GM19372 (cell line): ENCODE measurements at regions not wholly inside any gene's neighbourhood (a gene's known extent, or its start where the extent isn't known, plus 50 kb on each side); places are given as distances from the start of the nearest gene placed in this dataset.

Source experiments
- ATAC-seq: cut with Tn5 transposase; IDR thresholded peaks from one replicate; pipeline ENCODE4 v1.9.1; 2021; ENCODE audit warnings: mild to moderate bottlenecking, low read depth, moderate library complexity; ENCODE audit not compliant: unreplicated experiment

DNA sequence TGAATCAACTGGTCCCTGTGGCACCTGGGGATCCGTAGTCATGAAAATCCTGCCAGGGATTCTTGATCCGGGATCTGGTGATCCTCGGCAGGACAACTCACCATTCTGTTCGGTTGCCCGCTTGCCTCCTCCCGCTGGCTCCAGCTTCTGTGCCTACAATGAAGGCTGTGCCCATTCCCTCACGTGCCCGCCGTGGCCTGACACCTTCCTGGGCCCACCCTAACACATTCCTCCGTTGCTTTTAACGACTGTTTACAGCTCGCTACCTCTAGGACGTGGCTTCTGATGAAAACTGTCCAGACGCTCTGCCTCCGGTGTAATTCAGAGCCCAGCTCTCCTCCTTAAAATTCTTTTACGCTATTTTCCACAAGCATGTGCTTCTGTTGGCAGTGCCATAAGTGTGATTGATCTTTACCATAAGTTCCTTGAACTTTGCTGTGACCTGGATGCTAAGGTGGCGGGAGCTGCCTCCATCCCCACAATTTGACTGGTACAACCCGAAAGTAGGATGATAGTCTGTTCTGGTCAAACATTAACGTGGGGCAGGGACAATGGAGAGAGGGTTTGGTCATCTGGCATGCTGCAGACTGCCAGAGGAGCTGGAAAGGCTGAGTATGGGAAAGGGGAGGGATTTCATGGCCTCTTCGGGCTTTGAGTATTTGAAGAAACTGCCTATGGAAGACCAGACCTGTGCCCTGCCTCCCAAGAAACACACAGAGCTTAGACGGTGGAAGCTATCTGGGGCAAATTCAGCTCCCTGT lies 206.8 kb upstream of the TNP1 start:
- ATAC-seq: no peak

DNA sequence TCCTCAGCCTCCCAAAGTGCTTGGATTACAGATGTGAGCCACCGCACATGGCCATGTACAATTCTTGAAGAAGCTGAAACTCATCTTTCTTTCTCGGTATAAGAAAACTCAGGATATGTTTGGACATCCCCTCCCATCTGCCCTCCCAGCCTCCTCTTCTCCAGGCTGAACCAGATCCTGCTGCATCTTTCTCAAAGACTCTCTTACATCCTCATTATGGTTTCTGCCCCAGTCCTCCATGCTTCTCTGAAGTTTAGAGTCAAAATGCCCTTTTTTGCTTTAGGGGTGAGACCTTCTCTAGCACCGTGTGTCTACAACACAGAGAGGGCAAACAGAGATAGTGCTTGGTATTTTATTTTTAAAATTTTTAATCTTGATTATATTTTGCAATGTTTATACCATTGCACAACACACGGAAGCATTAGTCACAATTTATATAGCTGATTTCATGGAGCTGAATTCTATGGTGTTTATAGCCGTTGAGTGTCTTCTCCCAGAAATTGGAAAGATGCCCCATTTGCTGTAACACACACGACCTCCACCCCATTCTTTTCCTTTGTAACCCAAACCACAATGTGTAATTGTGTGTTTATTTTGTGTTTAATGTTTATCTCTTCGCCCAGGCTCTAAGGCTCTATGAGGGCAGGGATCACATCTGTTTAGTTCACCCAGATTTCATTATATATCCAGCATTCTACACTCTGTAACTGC lies 206.0 kb upstream of the TNP1 start:
- ATAC-seq: no peak

DNA sequence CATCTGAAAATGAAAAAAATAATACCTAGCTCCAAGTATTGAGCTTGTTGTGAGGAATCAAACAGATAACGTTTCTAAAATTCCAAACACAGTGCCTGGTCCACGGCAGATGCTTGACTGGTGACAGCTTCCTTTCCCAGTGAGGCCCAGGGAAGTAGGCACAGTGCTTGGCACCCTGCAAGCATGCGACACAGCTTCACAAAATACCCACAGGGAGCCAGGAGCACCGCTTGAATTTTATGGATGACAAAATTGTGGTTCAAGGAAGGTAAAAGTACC lies 205.1 kb upstream of the TNP1 start:
- ATAC-seq: no peak

DNA sequence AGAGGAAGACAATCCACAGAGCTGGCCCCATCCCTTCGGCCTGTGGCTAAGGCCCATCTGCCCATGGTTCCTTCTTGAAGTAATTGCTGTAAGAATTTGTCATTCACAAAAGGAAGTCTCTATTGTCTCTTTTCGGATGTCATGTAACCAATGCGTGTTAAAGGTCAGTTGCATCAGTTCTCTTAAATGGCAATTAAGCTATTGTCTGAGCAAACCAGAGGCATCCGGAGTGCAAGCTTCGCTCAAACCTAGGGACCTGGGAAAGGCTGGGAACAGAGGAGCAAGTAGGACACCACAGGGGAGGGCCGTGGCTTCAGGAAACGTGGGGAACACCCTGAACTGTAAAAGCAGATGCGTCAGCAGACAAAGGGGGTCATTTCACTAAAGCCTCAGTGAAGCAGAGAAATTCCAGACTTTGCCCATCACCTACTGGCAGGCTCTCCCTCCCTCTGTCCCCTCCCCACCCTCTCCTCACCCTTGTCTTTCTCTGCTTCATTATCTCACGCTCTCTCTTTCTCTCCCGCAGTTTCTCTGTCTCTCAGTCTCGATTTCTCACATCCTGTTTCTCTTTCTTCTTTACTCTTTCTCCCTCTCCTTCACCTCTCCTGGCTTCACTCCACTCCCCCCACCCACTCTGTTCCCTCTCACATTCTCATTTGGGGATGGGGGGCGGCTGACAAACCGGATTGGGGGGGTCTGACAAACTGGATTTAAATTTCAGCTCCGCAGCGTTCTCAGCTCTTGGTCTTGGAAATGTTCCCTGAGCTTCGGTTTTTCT lies 204.6 kb upstream of the TNP1 start:
- ATAC-seq: no peak

DNA sequence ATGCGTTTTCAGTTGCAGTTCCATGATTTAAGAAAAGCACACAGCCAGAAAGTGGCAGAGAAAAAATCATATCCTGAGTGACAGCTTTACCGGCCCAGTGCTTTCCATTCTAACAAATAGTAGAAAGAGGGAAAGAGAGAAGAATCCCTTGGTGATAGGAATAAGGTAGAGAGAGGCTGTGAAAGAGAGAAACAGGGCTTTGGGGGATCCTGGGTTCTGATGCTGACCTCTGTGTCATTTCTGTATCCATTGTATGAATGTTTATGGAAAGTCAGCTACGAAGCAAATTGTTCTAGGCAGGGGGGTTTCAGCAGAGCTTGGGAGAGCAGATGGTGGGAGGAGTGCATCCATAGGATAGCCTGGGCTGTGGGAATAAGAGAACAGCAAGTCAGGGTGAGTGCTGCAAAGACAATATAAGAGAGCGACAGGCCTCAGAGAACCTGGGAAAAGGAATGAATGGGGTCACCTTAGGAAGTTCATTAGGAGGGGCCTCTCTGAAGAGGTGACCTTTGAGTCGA lies 203.4 kb upstream of the TNP1 start:
- no peak for ATAC-seq

DNA sequence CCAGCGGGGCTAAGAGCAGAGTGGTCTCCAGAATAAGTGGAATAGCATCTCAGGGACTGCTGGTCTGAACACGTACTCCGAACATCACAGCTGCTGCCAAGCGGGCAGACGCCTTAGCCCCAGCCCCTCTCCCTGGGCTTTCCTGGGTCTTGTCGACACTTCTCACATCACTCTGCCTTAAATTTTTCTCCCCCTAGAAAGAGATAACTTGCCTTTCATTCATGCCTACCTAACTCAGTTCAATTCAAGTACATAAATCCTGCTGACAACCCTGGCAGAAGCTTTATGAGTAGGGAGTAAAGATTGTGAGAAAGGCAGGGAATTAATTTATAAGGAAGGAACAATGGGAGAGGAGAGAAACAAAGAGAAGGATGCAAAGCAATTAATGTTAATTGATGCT lies 202.9 kb upstream of the TNP1 start:
- no peak for ATAC-seq

DNA sequence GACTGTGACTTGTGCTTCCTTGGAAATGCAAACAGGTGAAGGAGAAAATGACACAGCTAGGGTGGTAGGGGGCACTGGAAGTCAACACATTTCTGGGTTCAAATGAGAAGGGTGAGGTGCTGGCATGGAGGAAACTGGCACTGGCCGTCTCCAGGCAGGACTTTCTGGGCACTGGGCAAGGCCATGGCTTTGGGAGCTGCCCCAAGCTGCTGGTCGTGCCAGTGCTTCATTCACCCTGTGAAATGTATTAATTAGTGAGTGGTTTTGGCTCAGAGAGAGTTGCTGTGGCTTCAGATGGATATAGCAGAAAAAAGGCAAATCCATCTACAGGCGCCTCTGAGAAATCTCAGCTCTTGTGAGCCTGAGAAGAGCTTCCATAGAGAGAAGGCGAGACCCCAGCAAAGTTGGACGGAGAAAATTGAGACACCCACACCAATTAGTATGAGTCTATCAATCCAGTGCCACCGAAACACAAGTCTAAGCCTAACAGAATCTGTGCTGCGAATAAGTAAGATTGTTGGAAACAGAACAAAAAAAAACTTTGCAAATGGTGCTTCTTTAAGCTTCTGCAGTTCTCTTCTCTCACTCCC lies 202.1 kb upstream of the TNP1 start:
- no peak for ATAC-seq

DNA sequence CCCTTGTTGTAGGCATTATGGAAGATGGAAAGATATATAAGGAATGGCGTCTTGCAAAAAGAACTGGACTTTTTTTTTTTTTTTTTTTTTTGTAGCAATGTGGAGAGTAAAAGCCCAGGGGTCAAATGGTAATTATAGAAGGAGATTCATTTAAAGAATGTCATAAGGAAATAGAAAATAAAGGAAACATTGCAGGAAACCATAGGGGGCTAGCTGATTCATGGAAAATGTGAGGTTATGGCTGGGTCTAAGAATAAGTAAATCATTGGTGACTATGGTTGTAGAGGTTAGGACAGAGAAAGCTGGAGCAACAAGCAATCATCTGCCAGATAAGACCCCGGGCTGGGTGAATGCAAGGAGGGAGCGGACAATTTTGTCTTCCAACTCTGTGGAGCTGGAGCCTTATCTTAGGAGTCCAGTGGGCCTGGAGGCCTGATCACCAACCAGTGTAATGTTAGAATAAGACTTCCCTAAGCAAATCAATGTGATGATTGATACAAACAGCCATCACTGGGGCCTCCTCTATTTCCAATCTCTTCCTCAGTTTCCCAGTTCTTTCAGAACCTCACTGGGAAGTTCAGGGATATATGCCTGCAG lies 201.2 kb upstream of the TNP1 start:
- ATAC-seq: no peak

DNA sequence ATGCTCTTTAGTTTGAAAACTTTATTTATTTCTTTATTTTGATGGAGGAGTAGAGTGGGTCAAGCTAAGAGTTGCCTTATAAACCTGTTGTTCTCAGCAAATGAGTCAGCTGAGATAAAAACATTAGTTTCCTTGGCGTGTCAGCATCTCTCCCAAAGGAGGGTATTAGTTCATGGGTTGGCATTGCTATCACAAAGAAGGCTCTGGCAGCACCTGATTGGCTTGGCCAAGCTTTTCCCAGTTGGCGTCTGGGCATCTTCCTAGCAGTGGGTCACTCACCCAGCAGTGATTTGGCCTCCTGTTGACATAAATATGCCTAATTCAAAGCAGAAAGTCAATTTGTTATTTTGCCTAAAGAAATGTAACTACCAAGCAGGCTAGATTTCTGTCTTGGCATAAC lies 200.7 kb upstream of the TNP1 start:
- no peak for ATAC-seq

DNA sequence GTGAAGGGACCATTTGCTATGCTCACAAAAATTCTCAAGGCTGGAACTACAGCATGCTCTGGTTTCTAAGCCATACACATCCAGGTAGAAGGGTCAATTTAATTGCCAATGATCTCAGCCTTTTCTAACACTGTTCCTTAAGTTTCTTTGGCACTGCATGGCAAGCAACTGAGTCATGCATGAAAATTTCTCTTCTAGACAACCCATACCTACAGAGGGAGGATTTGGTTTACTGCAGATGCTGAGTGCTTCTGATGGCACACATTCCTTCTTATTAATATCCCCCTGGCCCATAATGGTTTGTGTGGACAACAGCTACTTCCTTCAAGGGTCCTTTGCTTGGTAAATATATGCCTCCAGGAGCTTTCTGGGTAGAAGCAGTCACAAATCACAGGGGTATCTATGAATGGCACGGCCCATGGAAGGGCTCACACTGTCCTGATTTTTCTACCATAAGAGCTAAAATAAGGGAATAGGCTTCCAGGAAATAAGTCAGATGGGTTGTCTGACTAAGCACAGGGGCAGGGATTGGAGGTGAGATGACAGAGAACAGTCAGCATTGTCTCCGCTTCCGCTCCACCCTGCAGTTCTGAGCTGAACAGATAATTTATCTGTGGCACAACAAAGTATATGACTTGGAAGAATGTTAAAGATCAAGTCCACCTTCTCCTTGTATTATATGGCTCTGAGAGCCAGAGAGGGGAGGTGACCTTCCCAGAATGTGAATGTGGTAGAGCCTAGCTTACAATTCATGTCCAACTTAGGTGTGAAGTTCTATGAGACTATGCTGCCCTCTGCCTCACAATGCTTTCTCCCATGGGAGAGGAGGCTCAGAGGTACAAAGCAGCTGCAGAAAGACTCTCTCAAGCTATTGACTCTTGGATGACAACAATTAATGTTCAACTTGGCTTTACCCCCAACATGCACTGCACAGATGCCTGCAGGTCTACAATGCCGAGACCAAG lies 199.2 kb upstream of the TNP1 start:
- ATAC-seq: no peak

DNA sequence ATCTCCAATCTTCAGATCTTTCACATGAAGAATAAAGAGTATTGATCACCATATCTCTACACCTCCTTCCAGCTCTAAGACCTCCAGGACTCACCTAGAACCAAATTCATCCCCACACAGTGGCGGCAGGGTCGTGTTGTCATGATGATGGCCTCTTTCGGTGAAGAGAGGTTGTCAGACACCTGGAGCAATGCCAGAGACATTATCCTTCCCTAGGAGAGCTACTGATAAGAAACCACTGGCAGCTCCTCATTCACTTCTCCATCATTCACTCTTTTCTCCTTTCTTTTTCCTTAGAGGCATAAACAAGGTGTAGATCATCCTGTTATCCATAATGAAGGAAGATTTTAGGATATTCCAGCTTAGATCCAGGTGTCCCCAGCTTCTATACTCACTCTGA lies 197.9 kb upstream of the TNP1 start:
- no peak for ATAC-seq

DNA sequence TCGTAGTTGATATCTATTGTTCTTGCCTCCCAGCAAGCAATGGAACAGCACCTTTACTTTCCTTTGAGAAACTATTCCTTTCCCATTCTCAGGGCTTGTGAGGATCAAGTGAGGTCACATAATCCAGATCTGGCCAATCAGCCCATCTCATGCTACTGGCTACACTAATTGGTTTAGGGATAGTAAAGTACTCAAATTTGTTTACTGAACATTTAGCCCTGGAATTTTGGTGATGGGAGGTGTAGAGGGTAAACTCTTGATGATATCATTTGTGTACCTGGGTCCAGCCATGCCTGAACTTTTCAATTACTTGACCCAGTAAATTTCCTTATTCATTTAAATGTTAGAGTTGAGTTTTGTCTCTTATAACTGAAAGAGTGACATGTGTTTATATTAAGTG lies 195.8 kb upstream of the TNP1 start:
- ATAC-seq: no peak

DNA sequence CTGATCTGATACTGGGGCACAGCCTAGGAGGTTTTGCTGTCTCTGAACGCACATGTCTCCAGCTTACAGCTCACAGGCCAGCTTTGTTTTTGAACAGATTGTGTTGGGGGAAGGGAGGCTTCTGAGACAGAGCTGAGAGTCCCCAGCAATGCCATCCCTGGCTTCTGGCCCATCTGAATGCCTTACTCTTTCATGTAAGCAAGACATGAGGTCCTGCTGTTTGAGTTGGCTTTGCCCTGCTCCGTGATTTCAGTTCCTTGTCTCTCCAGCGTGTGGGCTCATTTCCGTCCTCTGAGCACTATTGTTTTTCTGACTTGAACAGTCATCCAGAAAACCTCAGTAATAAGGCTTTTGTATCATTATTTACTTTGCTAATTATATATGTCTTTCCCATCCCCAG lies 194.9 kb upstream of the TNP1 start:
- no peak for ATAC-seq

DNA sequence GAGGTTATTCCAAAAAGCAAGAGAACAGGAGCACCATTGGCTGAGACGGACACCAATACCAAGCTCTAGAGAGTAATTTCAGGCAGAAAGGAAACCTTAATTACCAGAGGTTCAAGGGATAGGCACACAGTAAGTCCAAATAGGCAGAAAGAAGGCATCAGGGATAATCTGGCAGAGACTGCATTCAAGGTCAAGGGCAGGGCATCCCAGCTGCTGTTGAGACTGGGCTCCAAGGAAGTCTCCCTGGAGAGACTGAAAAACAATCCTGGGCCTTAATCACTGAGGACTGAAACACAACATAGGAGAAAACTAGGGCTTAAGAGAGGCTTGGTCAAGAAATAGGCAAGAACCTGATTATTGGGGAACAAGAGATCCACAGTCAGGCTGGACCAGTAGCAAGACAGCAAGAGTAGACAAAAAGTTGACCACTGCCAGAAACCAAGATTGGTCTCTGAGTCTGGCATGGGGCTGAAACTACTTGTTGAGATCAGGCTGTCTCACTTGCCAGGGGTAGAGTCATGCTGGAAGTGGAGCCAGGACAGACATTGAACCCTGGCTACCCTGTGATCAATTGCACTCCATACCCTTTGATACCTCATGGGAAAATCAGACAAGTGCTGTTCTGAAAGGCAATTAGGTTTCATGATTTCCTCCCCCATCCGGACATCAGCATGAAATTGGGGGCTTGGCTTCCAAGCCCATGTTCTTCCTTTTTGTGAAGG lies 193.2 kb upstream of the TNP1 start:
- ATAC-seq: no peak

DNA sequence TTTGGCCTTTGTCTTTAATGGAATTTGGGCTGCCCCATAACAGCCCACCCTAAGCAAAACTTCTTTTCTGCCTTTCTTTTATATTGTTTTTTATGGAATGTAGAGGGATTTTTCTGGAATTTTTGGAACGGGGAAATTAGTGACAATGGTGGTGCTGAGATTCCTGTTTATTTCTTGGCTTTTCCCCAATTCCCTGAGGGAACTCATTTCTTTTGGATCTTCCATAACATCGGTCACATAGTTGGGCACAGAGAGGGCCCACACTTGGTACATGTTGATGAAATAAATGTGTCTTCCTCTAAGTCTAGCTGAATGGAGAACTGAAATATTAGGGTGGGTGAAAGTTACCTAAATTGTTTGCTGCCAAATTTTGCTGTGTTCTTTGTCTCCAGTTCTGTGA lies 191.6 kb upstream of the TNP1 start:
- ATAC-seq: no peak

DNA sequence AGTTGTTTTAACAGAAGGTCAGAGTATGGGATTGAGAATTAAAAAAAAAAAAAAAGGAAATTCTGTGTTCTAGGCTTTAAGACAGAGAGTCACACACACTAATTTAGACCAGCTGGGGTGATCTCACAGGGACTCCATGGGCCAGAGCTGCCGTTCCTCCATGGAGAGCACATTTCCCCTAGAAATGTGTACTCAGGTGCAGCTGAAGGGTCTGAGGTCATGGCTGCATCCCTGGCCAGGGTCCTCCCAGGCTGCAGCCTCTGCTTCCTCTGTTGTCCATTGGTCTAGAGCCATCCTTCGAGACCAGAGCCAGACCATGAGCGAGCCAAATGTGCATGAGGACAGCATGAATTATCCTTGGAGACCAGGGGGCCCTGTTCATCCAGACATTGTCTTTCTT lies 190.1 kb upstream of the TNP1 start:
- ATAC-seq: no peak

DNA sequence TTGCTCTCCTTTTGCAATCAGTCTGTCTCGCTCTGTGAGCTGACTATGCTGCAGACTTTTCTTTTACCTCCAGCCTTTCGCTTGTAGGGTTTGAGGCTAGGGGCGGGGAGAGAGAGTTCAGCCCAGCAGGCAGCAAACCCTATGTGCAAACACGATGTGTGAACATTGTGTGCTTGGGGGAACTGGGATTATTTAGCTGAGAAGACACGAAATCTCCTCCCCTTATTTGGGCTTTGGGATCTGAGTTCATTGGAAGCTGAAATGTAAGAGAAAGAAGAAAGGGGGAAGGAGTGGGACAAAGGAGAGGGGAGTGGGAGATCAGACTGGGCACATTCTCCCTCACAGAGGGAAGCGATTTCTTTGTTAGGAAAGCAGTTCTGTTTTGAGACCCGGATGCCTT lies 189.6 kb upstream of the TNP1 start:
- ATAC-seq: no peak

DNA sequence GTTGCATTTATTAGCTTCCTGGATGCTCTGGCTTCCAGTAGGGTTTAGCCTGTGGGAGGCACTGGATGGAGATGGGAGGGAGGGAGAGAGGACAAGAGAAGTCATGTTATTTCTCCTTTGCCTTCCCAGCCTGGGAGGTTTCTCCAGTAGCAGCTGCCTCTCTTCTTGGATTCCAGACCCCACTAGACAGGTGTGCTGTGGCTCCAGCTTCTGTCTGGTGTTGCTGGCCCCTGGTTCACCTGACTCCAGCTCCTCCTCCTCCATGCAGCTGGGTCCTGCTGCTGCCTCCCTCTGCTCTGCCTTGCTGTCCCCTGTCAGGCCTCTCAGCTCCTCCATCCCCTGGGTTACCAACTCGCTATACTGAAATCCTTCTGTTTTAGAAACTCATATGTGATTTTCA lies 188.9 kb upstream of the TNP1 start:
- ATAC-seq: no peak

DNA sequence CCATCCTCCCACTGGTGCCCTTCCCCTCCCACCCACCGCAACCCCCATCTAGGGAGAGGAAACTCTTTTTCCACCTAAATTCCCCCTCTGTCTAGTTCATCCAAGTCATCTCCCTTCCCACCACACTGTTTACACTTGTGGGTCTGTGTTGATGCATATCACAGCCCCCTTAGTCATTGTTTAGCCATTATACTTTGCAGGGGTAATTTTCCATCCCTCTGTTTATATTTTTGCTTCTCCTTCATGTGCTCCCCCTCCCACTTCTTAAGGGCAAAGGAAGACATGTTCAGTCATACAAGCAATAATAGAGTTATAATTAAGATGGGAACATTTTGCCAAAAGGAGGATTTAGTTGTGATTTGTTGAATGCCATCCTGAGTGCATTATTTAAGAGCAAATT lies 187.8 kb upstream of the TNP1 start:
- no peak for ATAC-seq
